NCI-H1436 (cell line): ENCODE measurements at regions not wholly inside any gene's neighbourhood (a gene's known extent, or its start where the extent isn't known, plus 50 kb on each side); places are given as distances from the start of the nearest gene placed in this dataset.

Experiments
- DNase-seq: peaks from one replicate; lab custom pipeline; 2025; lab: John Stamatoyannopoulos, UW

DNA sequence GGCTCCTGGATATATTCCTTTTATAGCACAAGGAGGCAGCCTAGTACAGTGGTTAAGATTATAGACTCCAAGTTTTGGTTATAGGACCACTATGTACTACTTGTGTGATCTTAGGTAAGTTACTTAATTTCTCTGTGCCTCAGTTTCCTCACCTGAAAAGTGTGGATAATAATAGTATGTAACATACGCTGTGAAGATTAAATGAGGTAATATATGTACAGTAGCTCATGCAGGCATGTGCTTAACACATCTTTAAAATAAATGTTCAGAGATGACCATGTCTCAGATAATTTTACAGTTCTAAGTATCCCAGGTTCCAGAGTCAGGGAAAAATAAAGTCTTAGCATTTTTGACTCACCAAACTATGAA, 55.7 kb upstream of the TRABD2B start:
- no peak for DNase-seq

DNA sequence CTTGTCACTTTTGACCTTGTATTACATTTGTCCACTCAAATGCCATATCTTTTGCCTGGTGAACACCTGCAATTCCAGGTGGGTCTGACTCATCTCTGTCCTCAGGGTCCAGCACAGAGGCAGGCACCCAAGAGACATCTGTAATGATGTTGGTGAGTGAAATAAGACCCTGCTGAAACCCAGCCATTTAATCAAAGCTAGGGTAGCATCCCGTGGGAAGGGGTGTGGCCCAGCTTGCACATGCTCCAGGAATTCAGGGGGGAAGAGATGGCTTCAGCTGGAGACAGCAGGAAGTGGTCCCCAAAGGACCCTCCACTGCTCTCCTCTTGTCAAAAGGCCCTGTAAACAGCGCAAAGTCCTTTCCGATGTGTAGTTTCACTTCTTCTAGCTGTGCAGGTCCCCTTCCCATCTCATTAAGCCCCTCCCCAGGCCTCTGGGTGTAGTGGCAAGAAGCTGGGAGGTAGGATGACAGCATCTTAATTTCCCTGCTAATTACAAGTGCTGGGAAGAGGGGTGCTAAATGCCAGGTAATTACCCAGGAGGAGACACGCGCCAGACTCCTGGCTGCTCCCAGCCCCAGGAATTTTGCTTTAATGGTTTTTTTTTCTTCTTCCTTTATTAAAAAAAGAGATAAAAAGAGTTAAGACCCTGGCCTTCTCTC, 54.4 kb upstream of the TRABD2B start:
- DNase-seq, result no peak

DNA sequence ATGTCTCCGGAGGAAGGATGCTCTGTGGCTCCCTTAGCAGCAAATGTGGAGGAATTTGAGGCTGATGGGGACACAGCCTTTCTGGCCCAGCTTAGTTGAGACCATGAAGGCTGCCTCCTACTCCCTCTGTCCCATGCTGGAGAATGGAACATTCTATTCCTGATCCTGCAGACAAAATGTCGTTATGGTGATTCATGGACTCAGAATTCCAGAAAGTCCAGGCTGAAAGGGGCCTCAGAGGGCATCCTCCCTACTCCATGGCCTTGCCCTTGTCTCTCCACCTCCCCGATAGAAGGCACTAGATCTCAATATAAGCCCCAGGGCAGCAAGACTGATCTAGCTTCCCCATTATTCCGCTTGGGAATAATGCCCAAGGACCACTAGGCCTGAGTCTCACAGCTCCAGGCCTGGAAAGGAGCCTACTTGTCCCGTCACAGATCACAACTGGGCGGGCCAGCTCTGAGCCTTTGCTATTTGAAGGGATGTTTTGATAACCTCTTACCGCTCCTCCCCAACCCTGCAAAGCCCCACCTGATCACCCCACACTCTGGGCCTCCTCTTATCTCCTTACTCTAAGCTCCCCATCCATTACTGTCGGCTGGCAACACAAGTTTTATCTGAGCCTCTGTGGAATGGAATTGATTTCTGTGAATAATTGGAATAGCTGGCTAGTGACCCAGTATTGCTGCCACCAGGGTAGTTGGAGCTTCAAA, 52.8 kb upstream of the TRABD2B start:
- DNase-seq, result no peak

DNA sequence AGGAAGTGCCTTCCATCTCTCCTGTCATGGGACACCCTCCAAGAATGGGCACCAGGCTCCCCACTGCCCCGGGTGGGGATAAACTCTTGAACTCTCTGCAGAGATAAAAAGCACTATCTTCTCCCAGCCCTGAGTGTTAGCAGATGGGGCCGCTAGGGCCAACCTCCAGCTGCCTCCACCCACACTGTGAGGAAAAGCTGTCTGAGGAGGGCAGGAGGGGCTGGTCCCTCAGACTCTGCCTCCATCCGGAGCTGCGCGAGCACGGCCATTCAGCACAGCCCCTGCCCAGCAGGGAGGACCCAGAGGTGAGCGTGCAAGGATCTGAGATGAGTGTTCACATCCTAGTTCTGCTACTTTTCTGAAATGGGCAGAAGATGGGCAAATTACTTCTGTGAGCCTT, 51.8 kb upstream of the TRABD2B start:
- no peak for DNase-seq

DNA sequence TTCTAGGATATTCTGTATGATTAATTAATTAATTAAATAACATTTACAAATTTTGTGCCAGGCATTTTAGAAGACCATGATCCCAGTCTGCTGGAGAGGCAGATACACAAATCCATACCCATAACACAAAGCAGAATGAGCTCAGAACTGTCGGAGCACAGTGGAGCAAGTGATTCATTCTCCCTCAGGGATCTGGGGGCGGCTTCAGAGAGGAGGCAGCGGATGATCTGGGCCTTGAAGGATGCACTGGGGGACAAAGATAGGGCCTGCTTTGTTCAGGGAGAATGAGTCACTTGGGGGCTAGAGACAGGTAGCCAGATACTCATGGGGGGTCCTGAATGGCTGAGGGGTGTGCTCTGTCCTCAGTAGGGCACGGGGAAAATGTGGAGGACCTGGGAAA, 50.9 kb upstream of the TRABD2B start:
- DNase-seq, result no peak

DNA sequence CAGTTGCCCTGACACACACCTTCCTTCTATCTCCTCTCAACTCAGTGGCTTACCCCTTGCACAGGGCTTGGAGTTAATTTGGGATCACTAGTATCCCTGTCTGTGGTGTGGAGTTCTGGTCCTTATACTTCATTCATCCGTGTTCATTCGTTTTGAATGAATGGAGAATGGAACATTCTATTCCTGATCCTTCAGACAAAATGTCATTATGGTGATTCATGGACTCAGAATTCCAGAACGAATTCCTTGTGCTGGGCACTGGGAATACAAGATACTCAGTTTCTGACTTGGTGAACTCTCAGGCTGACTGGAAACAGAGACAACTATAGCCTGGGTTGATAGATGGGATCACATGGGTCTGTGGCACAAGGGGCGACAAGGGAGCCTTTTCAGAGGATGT, 49.9 kb upstream of the TRABD2B start:
- DNase-seq, result no peak
